GM19463 (cell line): ENCODE measurements at regions not wholly inside any gene's neighbourhood (a gene's known extent, or its start where the extent isn't known, plus 50 kb on each side); places are given as distances from the start of the nearest gene placed in this dataset.
"Not testable (repeated sequence)": the region's sequence is repeated elsewhere in the genome, so short reads cannot be mapped to it uniquely, and the experiment has no call there.

ENCODE experiments used
- ATAC-seq: cut with Tn5 transposase; IDR thresholded peaks from one replicate; pipeline ENCODE4 v1.9.1; 2021; ENCODE audit warnings: mild to moderate bottlenecking, moderate library complexity; ENCODE audit not compliant: unreplicated experiment

GRCh38 chr7:92976931-92977330 lies 140.6 kb upstream of the CDK6 start:
- ATAC-seq, result no peak

GRCh38 chr7:92973974-92974373 lies 137.6 kb upstream of the CDK6 start:
- ATAC-seq, result no peak

- no peak for ATAC-seq
Measured at GRCh38 chr7:92973293-92973731, 136.9 kb upstream of the CDK6 start.

GRCh38 chr7:92972441-92972840 lies 136.1 kb upstream of the CDK6 start:
- ATAC-seq, result no peak

- ATAC-seq, result no peak
Measured at GRCh38 chr7:92969061-92969460, 132.7 kb upstream of the CDK6 start.

- ATAC-seq, result no peak
Measured at GRCh38 chr7:92968502-92968901, 132.1 kb upstream of the CDK6 start.

GRCh38 chr7:92967238-92967637 lies 130.9 kb upstream of the CDK6 start:
- ATAC-seq, result no peak

GRCh38 chr7:92964141-92964540 lies 127.8 kb upstream of the CDK6 start:
- ATAC-seq, result no peak

- no peak for ATAC-seq
Measured at GRCh38 chr7:92963566-92963965, 127.2 kb upstream of the CDK6 start.

- no peak for ATAC-seq
Measured at GRCh38 chr7:92961961-92962360, 125.6 kb upstream of the CDK6 start.

GRCh38 chr7:92956575-92956974 lies 120.2 kb upstream of the CDK6 start:
- no peak for ATAC-seq

GRCh38 chr7:92955081-92955480 lies 118.7 kb upstream of the CDK6 start:
- no peak for ATAC-seq

GRCh38 chr7:92953657-92954056 lies 117.3 kb upstream of the CDK6 start:
- no peak for ATAC-seq

GRCh38 chr7:92949748-92950147 lies 113.4 kb upstream of the CDK6 start:
- no peak for ATAC-seq

- ATAC-seq, result no peak
Measured at GRCh38 chr7:92945840-92946239, 109.5 kb upstream of the CDK6 start.

GRCh38 chr7:92944633-92945032 lies 108.3 kb upstream of the CDK6 start:
- ATAC-seq, result no peak

- ATAC-seq, result not testable (repeated sequence)
Measured at GRCh38 chr7:92942706-92943105, 106.3 kb upstream of the CDK6 start.

- ATAC-seq, result no peak
Measured at GRCh38 chr7:92939666-92940360, 103.4 kb upstream of the CDK6 start.

- no peak for ATAC-seq
Measured at GRCh38 chr7:92934096-92934495, 97.7 kb upstream of the CDK6 start.

GRCh38 chr7:92932450-92932849 lies 96.1 kb upstream of the CDK6 start:
- no peak for ATAC-seq

GRCh38 chr7:92930404-92930803 lies 94.0 kb upstream of the CDK6 start:
- no peak for ATAC-seq

GRCh38 chr7:92926697-92927044 lies 90.3 kb upstream of the CDK6 start:
- ATAC-seq, result no peak
